ENCODE measurements at regions not wholly inside any gene's neighbourhood (a gene's known extent, or its start where the extent isn't known, plus 50 kb on each side); places are given as distances from the start of the nearest gene placed in this dataset.
"Not testable (repeated sequence)": the region's sequence is repeated elsewhere in the genome, so short reads cannot be mapped to it uniquely, and the experiment has no call there.

GRCh38 chr12:94002925-94003324 lies 145.5 kb upstream of the PLXNC1 start:
- not testable (repeated sequence) for H2BK120ac ChIP-seq (ENCODE audit: insufficient read depth, low read length, poor library complexity); H3K18ac ChIP-seq (ENCODE audit: low read length); H3K4me1 ChIP-seq (ENCODE audit: control insufficient read depth in 1 of 2, insufficient read depth in 2 of 2, low read length in 2 of 2); H3K4me2 ChIP-seq (ENCODE audit: low read length); H3K4ac ChIP-seq (ENCODE audit: low read depth, low read length); DNase-seq; H3K79me2 ChIP-seq (ENCODE audit: control insufficient read depth, insufficient read depth, low read length, poor library complexity); H3K9ac ChIP-seq (ENCODE audit: low read length); H3K36me3 ChIP-seq (ENCODE audit: control insufficient read depth in 1 of 2, insufficient read depth in 2 of 2, low read length in 2 of 2); H2AK5ac ChIP-seq (ENCODE audit: low read length); H2BK5ac ChIP-seq (ENCODE audit: low read depth, low read length, poor library complexity); H3K4me3 ChIP-seq (ENCODE audit: low read depth, low read length); H3K27me3 ChIP-seq (ENCODE audit: insufficient read depth, low read length); H2BK12ac ChIP-seq (ENCODE audit: low read length); H3K23ac ChIP-seq (ENCODE audit: low read length); H4K12ac ChIP-seq (ENCODE audit: low read depth, low read length); H3K9me3 ChIP-seq (ENCODE audit: insufficient read depth, low read depth, low read length); H3K79me1 ChIP-seq (ENCODE audit: low read length); H3K14ac ChIP-seq (ENCODE audit: low read length); H4K91ac ChIP-seq (ENCODE audit: low read depth, low read length); H2AFZ ChIP-seq (ENCODE audit: insufficient read depth, low read length, poor library complexity); H4K8ac ChIP-seq (ENCODE audit: low read depth, low read length); H3K27ac ChIP-seq (ENCODE audit: low read depth, low read length)
- no CpG with 5 or more reads among the region's 1 CpG for WGBS (ENCODE audit: extremely low coverage, insufficient coverage, insufficient read length)

DNA sequence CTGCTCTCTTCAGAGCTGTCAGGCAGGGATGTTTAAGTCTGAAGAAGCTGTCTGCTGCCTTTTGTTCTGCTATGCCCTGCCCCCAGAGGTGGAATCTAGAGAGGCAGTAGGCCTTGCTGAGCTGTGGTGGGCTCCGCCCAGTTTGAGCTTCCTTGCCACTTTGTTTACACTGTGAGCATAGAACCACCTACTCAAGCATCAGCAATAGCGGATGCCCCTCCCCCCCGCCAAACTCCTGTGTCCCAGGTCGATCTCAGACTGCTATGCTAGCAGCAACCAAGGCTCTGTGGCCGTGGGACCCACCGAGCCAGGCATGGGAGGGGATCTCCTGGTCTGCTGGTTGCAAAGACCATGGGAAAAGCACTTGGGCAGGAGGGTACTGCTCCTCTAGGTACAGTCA lies 140.5 kb upstream of the PLXNC1 start:
- not testable (repeated sequence) for H2BK12ac ChIP-seq (ENCODE audit: low read length); H3K27ac ChIP-seq (ENCODE audit: low read depth, low read length); H3K4me2 ChIP-seq (ENCODE audit: low read length); H3K18ac ChIP-seq (ENCODE audit: low read length); H4K8ac ChIP-seq (ENCODE audit: low read depth, low read length); H2BK120ac ChIP-seq (ENCODE audit: insufficient read depth, low read length, poor library complexity); H3K4ac ChIP-seq (ENCODE audit: low read depth, low read length); DNase-seq; H3K79me2 ChIP-seq (ENCODE audit: control insufficient read depth, insufficient read depth, low read length, poor library complexity); H3K27me3 ChIP-seq (ENCODE audit: insufficient read depth, low read length); H2AFZ ChIP-seq (ENCODE audit: insufficient read depth, low read length, poor library complexity); H3K79me1 ChIP-seq (ENCODE audit: low read length); H3K36me3 ChIP-seq (ENCODE audit: control insufficient read depth in 1 of 2, insufficient read depth in 2 of 2, low read length in 2 of 2); H3K14ac ChIP-seq (ENCODE audit: low read length); H3K4me1 ChIP-seq (ENCODE audit: control insufficient read depth in 1 of 2, insufficient read depth in 2 of 2, low read length in 2 of 2); H3K23ac ChIP-seq (ENCODE audit: low read length); H2AK5ac ChIP-seq (ENCODE audit: low read length); H2BK5ac ChIP-seq (ENCODE audit: low read depth, low read length, poor library complexity); H4K12ac ChIP-seq (ENCODE audit: low read depth, low read length); H4K91ac ChIP-seq (ENCODE audit: low read depth, low read length); H3K9me3 ChIP-seq (ENCODE audit: insufficient read depth, low read depth, low read length); H3K4me3 ChIP-seq (ENCODE audit: low read depth, low read length); H3K9ac ChIP-seq (ENCODE audit: low read length)
- no CpG with 5 or more reads among the region's 6 CpGs for WGBS (ENCODE audit: extremely low coverage, insufficient coverage, insufficient read length)

- Histone ChIP-seq H3K18ac (ENCODE audit: low read length) (no peak overlapping the region), H3K9ac (ENCODE audit: low read length) (no peak overlapping the region), H2BK12ac (ENCODE audit: low read length) (no peak overlapping the region), H3K27me3 (ENCODE audit: insufficient read depth, low read length) (no peaks in the 10 kb centered on the region), H3K4me3 (ENCODE audit: low read depth, low read length) (no peak overlapping the region), H4K91ac (ENCODE audit: low read depth, low read length) (no peak overlapping the region), H2AFZ (ENCODE audit: insufficient read depth, low read length, poor library complexity) (no peak overlapping the region), H3K9me3 (ENCODE audit: insufficient read depth, low read depth, low read length) (peaks cover 1% of the 10 kb centered on the region), H3K4me2 (ENCODE audit: low read length) (no peak overlapping the region), H3K27ac (ENCODE audit: low read depth, low read length) (no peak overlapping the region), H3K23ac (ENCODE audit: low read length) (no peak overlapping the region), H3K79me1 (ENCODE audit: low read length) (no peaks in the 10 kb centered on the region), H2BK5ac (ENCODE audit: low read depth, low read length, poor library complexity) (no peak overlapping the region), H3K36me3 (ENCODE audit: control insufficient read depth in 1 of 2, insufficient read depth in 2 of 2, low read length in 2 of 2) (no peaks in the 10 kb centered on the region), H3K14ac (ENCODE audit: low read length) (no peak overlapping the region), H3K4me1 (ENCODE audit: control insufficient read depth in 1 of 2, insufficient read depth in 2 of 2, low read length in 2 of 2) (no peaks in the 10 kb centered on the region), H2AK5ac (ENCODE audit: low read length) (no peak overlapping the region), H3K4ac (ENCODE audit: low read depth, low read length) (no peak overlapping the region), H2BK120ac (ENCODE audit: insufficient read depth, low read length, poor library complexity) (no peak overlapping the region), H3K79me2 (ENCODE audit: control insufficient read depth, insufficient read depth, low read length, poor library complexity) (no peaks in the 10 kb centered on the region), H4K12ac (ENCODE audit: low read depth, low read length) (no peak overlapping the region), H4K8ac (ENCODE audit: low read depth, low read length) (no peak overlapping the region)
- no CpG with 5 or more reads among the region's 3 CpGs for WGBS (ENCODE audit: extremely low coverage, insufficient coverage, insufficient read length)
- no peak for DNase-seq
These were observed 138.1 kb upstream of the PLXNC1 start for GRCh38 chr12:94010307-94010706.

GRCh38 chr12:94012071-94012470 lies 136.3 kb upstream of the PLXNC1 start:
- Histone ChIP-seq H3K4ac (ENCODE audit: low read depth, low read length) (no peak overlapping the region), H3K36me3 (ENCODE audit: control insufficient read depth in 1 of 2, insufficient read depth in 2 of 2, low read length in 2 of 2) (no peaks in the 10 kb centered on the region), H3K18ac (ENCODE audit: low read length) (no peak overlapping the region), H3K79me2 (ENCODE audit: control insufficient read depth, insufficient read depth, low read length, poor library complexity) (no peaks in the 10 kb centered on the region), H3K14ac (ENCODE audit: low read length) (no peak overlapping the region), H4K91ac (ENCODE audit: low read depth, low read length) (no peak overlapping the region), H2BK12ac (ENCODE audit: low read length) (no peak overlapping the region), H3K79me1 (ENCODE audit: low read length) (no peaks in the 10 kb centered on the region), H3K9me3 (ENCODE audit: insufficient read depth, low read depth, low read length) (peaks cover 4% of the 10 kb centered on the region), H3K4me3 (ENCODE audit: low read depth, low read length) (no peak overlapping the region), H3K4me2 (ENCODE audit: low read length) (no peak overlapping the region), H3K4me1 (ENCODE audit: control insufficient read depth in 1 of 2, insufficient read depth in 2 of 2, low read length in 2 of 2) (no peaks in the 10 kb centered on the region), H2AK5ac (ENCODE audit: low read length) (no peak overlapping the region), H3K27ac (ENCODE audit: low read depth, low read length) (no peak overlapping the region), H2AFZ (ENCODE audit: insufficient read depth, low read length, poor library complexity) (no peak overlapping the region), H3K23ac (ENCODE audit: low read length) (no peak overlapping the region), H2BK120ac (ENCODE audit: insufficient read depth, low read length, poor library complexity) (no peak overlapping the region), H3K27me3 (ENCODE audit: insufficient read depth, low read length) (no peaks in the 10 kb centered on the region), H4K8ac (ENCODE audit: low read depth, low read length) (no peak overlapping the region), H2BK5ac (ENCODE audit: low read depth, low read length, poor library complexity) (no peak overlapping the region), H3K9ac (ENCODE audit: low read length) (no peak overlapping the region), H4K12ac (ENCODE audit: low read depth, low read length) (no peak overlapping the region)
- DNase-seq = no peak
- WGBS (ENCODE audit: extremely low coverage, insufficient coverage, insufficient read length) = no CpG with 5 or more reads among the region's 2 CpGs
